SK-N-SH (cell line): ENCODE measurements at regions not wholly inside any gene's neighbourhood (a gene's known extent, or its start where the extent isn't known, plus 50 kb on each side); places are given as distances from the start of the nearest gene placed in this dataset.

Source experiments
- CTCF ChIA-PET: fragments of 300-600, 350-600 bp; formaldehyde crosslinking; extraction: SDS; loops from one replicate; lab custom pipeline; 2021; lab: Yijun Ruan, JAX
- POLR2A ChIA-PET: fragments of 350-600 bp; sonication (Branson Sonifier 250); formaldehyde crosslinking; extraction: SDS; loops from one replicate; lab custom pipeline; 2020; ENCODE audit warnings: antibody characterized with exemption, inconsistent platforms; lab: Yijun Ruan, JAX
- DNase-seq: peaks from one replicate; pipeline ENCODE4 v3.0.0; 2012
- H2AFZ ChIP-seq: fragments of 200-600 bp; sonication (generic); 2 replicates; pipeline ENCODE4 v1.8.1; 2016; ENCODE audit warnings: antibody characterized with exemption, mild to moderate bottlenecking, low read depth
- H3F3A ChIP-seq: fragments of 200-600 bp; sonication (generic); replicated peaks from 2 replicates; pipeline ENCODE3; 2016; ENCODE audit warnings: antibody characterized with exemption, mild to moderate bottlenecking; ENCODE audit not compliant: insufficient read depth
- H3K27ac ChIP-seq, 2 experiments: fragments of 200-500 bp in 1 of 2; fragments of 200-600 bp in 1 of 2; sonication (Bioruptor generic) in 1 of 2; sonication (generic), shearing (Covaris generic) in 1 of 2; 2 replicates each; pipeline versions ENCODE4 v1.5.1 to v1.6.1; 2014 to 2016; ENCODE audit warnings: low read depth in 2 of 2, inconsistent platforms in 1 of 2, low read length in 1 of 2, mild to moderate bottlenecking in 1 of 2, mixed read lengths in 1 of 2
- H3K27me3 ChIP-seq: fragments of 200-600 bp; sonication (generic), shearing (Covaris generic); 2 replicates; pipeline ENCODE4 v1.6.1; 2016; ENCODE audit warnings: mixed run types; ENCODE audit not compliant: insufficient read depth
- H3K36me3 ChIP-seq, 2 experiments: fragments of 200-500 bp in 1 of 2; fragments of 200-600 bp in 1 of 2; sonication (Bioruptor generic) in 1 of 2; sonication (generic) in 1 of 2; replicated peaks in 1 of 2; 2 replicates each; pipeline versions ENCODE3 to v1.5.1; 2014 to 2016; ENCODE audit warnings: low read length in 1 of 2, mild to moderate bottlenecking in 1 of 2; ENCODE audit not compliant: insufficient read depth in 2 of 2, control insufficient read depth in 1 of 2
- H3K4me1 ChIP-seq, 2 experiments: fragments of 200-500 bp in 1 of 2; fragments of 200-600 bp in 1 of 2; sonication (Bioruptor generic) in 1 of 2; sonication (generic), shearing (Covaris generic) in 1 of 2; 2 replicates each; pipeline versions ENCODE4 v1.5.1 to v1.6.1; 2014 to 2016; ENCODE audit warnings: low read depth in 1 of 2, low read length in 1 of 2, mixed run types in 1 of 2; ENCODE audit not compliant: insufficient read depth in 2 of 2, control insufficient read depth in 1 of 2
- H3K4me2 ChIP-seq: fragments of 200-600 bp; sonication (generic), shearing (Covaris generic); 2 replicates; pipeline ENCODE4 v1.6.1; 2017; ENCODE audit warnings: mixed run types
- H3K4me3 ChIP-seq, 2 experiments: fragments of 200-500 bp in 1 of 2; fragments of 200-600 bp in 1 of 2; sonication (Bioruptor generic) in 1 of 2; sonication (generic), shearing (Covaris generic) in 1 of 2; 2 replicates each; pipeline versions ENCODE4 v1.5.1 to v1.8.1; 2014 to 2016; ENCODE audit warnings: low read depth in 2 of 2, inconsistent platforms in 1 of 2, low read length in 1 of 2, mild to moderate bottlenecking in 1 of 2, mixed read lengths in 1 of 2, moderate library complexity in 1 of 2
- H3K79me2 ChIP-seq: fragments of 200-600 bp; sonication (generic); 2 replicates; pipeline ENCODE4 v1.8.1; 2017; ENCODE audit warnings: mild to moderate bottlenecking; ENCODE audit not compliant: insufficient read depth
- H3K9ac ChIP-seq: fragments of 200-600 bp; sonication (generic); 2 replicates; pipeline ENCODE4 v1.6.1; 2017; ENCODE audit warnings: mixed run types
- H3K9me2 ChIP-seq: fragments of 200-600 bp; sonication (generic); 2 replicates; pipeline ENCODE4 v1.6.1; 2017; ENCODE audit warnings: mixed run types
- H3K9me3 ChIP-seq: fragments of 200-600 bp; sonication (generic); 2 replicates; pipeline ENCODE4 v1.6.1; 2017; ENCODE audit warnings: mixed run types, mild to moderate bottlenecking, moderate library complexity
- H4K20me1 ChIP-seq: fragments of 200-600 bp; sonication (generic); 2 replicates; pipeline ENCODE4 v1.6.1; 2017; ENCODE audit warnings: mild to moderate bottlenecking, mixed run types; ENCODE audit not compliant: insufficient read depth
- CHD2 ChIP-seq: fragments of 150-350 bp; IDR thresholded peaks from 2 replicates; pipeline ENCODE4 v1.6.1; 2018; ENCODE audit warnings: low read length; ENCODE audit not compliant: partially characterized antibody
- EZH2phosphoT487 ChIP-seq: fragments of 200-600 bp; sonication (generic); IDR thresholded peaks from 2 replicates; pipeline ENCODE4 v1.6.1; 2017; ENCODE audit warnings: low read depth, mixed run types, mild to moderate bottlenecking, antibody characterized with exemption, moderate library complexity, borderline replicate concordance
- FOSL2 ChIP-seq: IDR thresholded peaks from 2 replicates; pipeline ENCODE4 v1.4.0; 2012; ENCODE audit warnings: low read depth, mild to moderate bottlenecking, moderate library complexity, borderline replicate concordance
- FOXJ3 ChIP-seq: sonication (generic); formaldehyde crosslinking; IDR thresholded peaks from 2 replicates; pipeline ENCODE4 v1.5.1; 2020; ENCODE audit warnings: mild to moderate bottlenecking, missing genetic modification reagents
- REST ChIP-seq: IDR thresholded peaks from 2 replicates; pipeline ENCODE4 v1.6.1; 2012; ENCODE audit warnings: mild to moderate bottlenecking, low read depth, low read length, moderate library complexity
- TAF1 ChIP-seq: IDR thresholded peaks from 2 replicates; pipeline ENCODE4 v1.6.1; 2012; ENCODE audit warnings: low read depth, mild to moderate bottlenecking, low read length, moderate library complexity, borderline replicate concordance
- TCF12 ChIP-seq: IDR thresholded peaks from 2 replicates; pipeline ENCODE4 v1.4.0; 2012
- WGBS: methylation state at CpG from one replicate; pipeline ENCODE4 v1.1.6; 2017; ENCODE audit warnings: low lambda C conversion rate; 5-methylcytosine and 5-hydroxymethylcytosine counted together

DNA sequence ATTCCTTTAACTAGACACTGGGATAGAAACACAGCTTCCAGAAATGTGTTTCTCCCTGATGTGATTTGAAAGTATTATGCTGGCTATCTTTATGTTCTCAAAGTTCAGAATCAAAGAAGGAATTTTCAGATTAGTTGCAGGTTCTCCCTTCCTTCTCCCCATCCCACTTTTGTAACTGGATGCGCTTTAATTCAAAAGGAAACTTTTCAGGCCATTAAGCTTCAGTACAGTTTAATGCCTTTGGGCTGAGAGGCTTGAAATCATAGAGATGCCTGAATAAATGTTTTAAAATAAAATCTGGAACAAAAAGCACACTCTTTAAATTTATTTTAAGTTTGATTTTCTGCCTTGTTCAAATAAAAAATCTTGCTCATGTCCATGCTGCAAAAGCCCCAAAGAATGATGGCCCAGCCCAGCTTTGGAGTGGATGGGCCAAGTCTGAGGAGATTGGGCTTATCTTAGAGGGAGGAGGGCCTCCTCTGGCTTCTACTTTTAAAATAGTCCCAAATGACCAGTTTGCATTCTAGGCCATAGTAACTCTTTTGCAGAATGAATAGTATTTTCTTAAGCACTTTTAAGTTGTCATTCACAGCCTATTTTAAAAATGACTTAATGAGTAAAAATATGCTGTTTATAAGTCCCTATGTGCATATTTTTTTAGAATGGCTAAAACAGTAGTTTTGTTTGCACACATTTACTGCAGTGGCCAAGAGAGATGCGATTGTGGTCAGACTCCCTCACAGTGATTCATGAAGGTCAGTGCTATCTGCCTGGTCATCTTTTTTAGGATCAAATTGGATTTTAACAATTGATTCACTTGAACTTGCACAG is 129.2 kb downstream of the MTX2 start:
- POLR2A ChIA-PET, result no interaction called here
- Histone ChIP-seq H3K36me3 (no peaks in the 10 kb centered on the region), H3K4me2 (no peak overlapping the region), H3K9me2 (no peaks in the 10 kb centered on the region), H2AFZ (no peak overlapping the region), H3K9me3 (no peaks in the 10 kb centered on the region), H3K4me1 (peaks cover 0 to 8% of the 10 kb centered on the region in 2 experiments; a peak in 2 of 4 replicates), H3K4me3 (no peak overlapping the region), H4K20me1 (no peaks in the 10 kb centered on the region), H3F3A (no peaks in the 10 kb centered on the region), H3K79me2 (no peaks in the 10 kb centered on the region), H3K27ac (no peak overlapping the region), H3K27me3 (no peaks in the 10 kb centered on the region), H3K9ac (no peak overlapping the region)
- 37% methylated on average over 2 of the region's 2 CpGs for WGBS
- CTCF ChIA-PET, result interaction anchor here (0.7 to 1.2 kb wide), 3 partner anchors 10 to 259 kb away, joined by 3 to 4 read pairs (median 3); no protein-coding TSS in a partner anchor
- DNase-seq, result no peak
- TF ChIP-seq FOSL2, result 0 out of 2 replicates have a peak, but pooled peaks have one; percentile 9
- no peak for TF ChIP-seq CHD2
- 0 out of 2 replicates have a peak, but pooled peaks have one; percentile 14 for TF ChIP-seq TCF12

GRCh38 chr2:176399074-176399598 is 129.9 kb downstream of the MTX2 start:
- ChIA-PET POLR2A (no interaction called here), CTCF (interaction anchor here (1.0 kb wide), 1 partner anchor 260 kb away, joined by 3 read pairs; no protein-coding TSS in a partner anchor)
- H3K4me3 ChIP-seq, result no peak overlapping the region
- no peaks in the 10 kb centered on the region for H3K9me3 ChIP-seq
- DNase-seq, result no peak
- H3F3A ChIP-seq, result no peaks in the 10 kb centered on the region
- no peaks in the 10 kb centered on the region for H3K36me3 ChIP-seq
- H3K9ac ChIP-seq, result no peak overlapping the region
- TF ChIP-seq REST, result no peak
- no peak for TF ChIP-seq TAF1
- no peak for TF ChIP-seq FOXJ3 (CRISPR knock-in tag)
- no peak for TF ChIP-seq EZH2phosphoT487
- H3K27ac ChIP-seq, result no peak overlapping the region
- no peaks in the 10 kb centered on the region for H3K79me2 ChIP-seq
- no peaks in the 10 kb centered on the region for H3K9me2 ChIP-seq
- H2AFZ ChIP-seq, result no peak overlapping the region
- H3K4me1 ChIP-seq, result peaks cover 0 to 8% of the 10 kb centered on the region in 2 experiments; a peak in 2 of 4 replicates
- H3K27me3 ChIP-seq, result no peaks in the 10 kb centered on the region
- H3K4me2 ChIP-seq, result no peak overlapping the region
- H4K20me1 ChIP-seq, result no peaks in the 10 kb centered on the region
